ENCODE measurements at regions not wholly inside any gene's neighbourhood (a gene's known extent, or its start where the extent isn't known, plus 50 kb on each side); places are given as distances from the start of the nearest gene placed in this dataset.

DNA sequence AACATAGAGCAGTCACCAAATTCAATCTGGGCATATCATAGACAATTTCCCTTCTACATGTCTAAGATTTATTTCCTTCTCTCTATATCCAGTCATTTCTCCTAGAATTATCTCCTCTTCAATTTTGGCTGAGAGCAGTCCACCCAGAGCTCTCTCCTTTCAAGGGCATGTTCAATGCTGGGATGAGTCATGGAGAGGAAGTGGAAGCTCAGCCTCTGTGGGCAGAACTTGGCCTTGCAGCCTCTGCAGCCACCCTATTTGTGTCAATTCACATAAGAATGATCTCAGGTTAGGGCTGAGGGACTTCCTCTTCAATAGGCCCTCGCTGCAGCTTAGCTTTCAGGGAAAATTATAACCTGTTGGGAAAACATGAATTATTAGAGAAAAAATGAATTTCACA lies 560.8 kb downstream of the POM121L12 start:
- TF ChIP-seq, protein P1, sequence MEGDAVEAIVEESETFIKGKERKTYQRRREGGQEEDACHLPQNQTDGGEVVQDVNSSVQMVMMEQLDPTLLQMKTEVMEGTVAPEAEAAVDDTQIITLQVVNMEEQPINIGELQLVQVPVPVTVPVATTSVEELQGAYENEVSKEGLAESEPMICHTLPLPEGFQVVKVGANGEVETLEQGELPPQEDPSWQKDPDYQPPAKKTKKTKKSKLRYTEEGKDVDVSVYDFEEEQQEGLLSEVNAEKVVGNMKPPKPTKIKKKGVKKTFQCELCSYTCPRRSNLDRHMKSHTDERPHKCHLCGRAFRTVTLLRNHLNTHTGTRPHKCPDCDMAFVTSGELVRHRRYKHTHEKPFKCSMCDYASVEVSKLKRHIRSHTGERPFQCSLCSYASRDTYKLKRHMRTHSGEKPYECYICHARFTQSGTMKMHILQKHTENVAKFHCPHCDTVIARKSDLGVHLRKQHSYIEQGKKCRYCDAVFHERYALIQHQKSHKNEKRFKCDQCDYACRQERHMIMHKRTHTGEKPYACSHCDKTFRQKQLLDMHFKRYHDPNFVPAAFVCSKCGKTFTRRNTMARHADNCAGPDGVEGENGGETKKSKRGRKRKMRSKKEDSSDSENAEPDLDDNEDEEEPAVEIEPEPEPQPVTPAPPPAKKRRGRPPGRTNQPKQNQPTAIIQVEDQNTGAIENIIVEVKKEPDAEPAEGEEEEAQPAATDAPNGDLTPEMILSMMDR (IDR thresholded peaks at IDR 0.05) = no peak
- TF ChIP-seq POLR2A (IDR thresholded peaks at IDR 0.05) (no peak), EP300 (IDR thresholded peaks at IDR 0.05) (no peak), POLR2AphosphoS5 (IDR thresholded peaks at IDR 0.05) (no peak)
